22Rv1 (cell line): ENCODE measurements at regions not wholly inside any gene's neighbourhood (a gene's known extent, or its start where the extent isn't known, plus 50 kb on each side); places are given as distances from the start of the nearest gene placed in this dataset.
"Not testable (repeated sequence)": the region's sequence is repeated elsewhere in the genome, so short reads cannot be mapped to it uniquely, and the experiment has no call there.

Experiments
- CTCF ChIP-seq: fragments of 450-650 bp; IDR thresholded peaks from 2 replicates; pipeline ENCODE4 v1.5.1; 2017; ENCODE audit warnings: mild to moderate bottlenecking
- ZFX ChIP-seq: fragments of 450-650 bp; IDR thresholded peaks from 2 replicates; pipeline ENCODE4 v1.6.1; 2017; ENCODE audit warnings: antibody characterized with exemption, borderline replicate concordance

DNA sequence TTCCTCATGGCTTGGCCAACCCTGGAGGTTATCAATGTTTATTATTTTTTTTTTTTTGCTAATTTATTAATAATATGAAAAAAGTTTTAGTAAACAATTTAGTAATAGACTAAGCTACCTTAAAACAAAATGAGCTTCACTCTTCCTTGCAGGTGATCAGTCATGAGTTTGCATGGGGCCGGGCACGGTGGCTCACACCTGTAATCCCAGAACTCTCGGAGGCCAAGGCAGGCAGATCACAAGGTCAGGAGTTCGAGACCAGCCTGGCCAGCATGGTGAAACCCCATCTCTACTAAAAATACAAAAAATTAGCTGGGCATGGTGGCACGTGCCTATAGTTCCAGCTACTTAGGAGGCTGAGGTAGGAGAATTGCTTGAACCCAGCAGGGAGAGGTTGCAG is 103.4 kb upstream of the LARP1 start:
- TF ChIP-seq CTCF, ZFX: not testable (repeated sequence)
